ENCODE measurements at regions not wholly inside any gene's neighbourhood (a gene's known extent, or its start where the extent isn't known, plus 50 kb on each side); places are given as distances from the start of the nearest gene placed in this dataset.

- no peak for DNase-seq
Observed at GRCh38 chr1:50292276-50292675, 131.0 kb downstream of the DMRTA2 start.

- DNase-seq, result no peak
Observed at GRCh38 chr1:50289495-50289894, 133.7 kb downstream of the DMRTA2 start.

GRCh38 chr1:50285994-50286393 is 137.2 kb downstream of the DMRTA2 start:
- DNase-seq, result no peak

GRCh38 chr1:50279622-50280330 is 143.5 kb downstream of the DMRTA2 start:
- DNase-seq, result peak; percentile 69

- no peak for DNase-seq
Observed at GRCh38 chr1:50278961-50279360, 144.3 kb downstream of the DMRTA2 start.

GRCh38 chr1:50278410-50278809 is 144.8 kb downstream of the DMRTA2 start:
- no peak for DNase-seq

- no peak for DNase-seq
Observed at GRCh38 chr1:50275566-50275965, 147.7 kb downstream of the DMRTA2 start.

- DNase-seq, result no peak
Observed at GRCh38 chr1:50272912-50273311, 150.3 kb downstream of the DMRTA2 start.

- peak; percentile 71 for DNase-seq
Observed at GRCh38 chr1:50271968-50272578, 151.2 kb downstream of the DMRTA2 start.

GRCh38 chr1:50271337-50271736 is 151.9 kb downstream of the DMRTA2 start:
- no peak for DNase-seq

GRCh38 chr1:50270926-50271325 is 152.3 kb downstream of the DMRTA2 start:
- DNase-seq, result no peak

GRCh38 chr1:50268049-50268448 is 155.2 kb downstream of the DMRTA2 start:
- DNase-seq, result peak; percentile 60

GRCh38 chr1:50266509-50266908 is 156.7 kb downstream of the DMRTA2 start:
- no peak for DNase-seq

GRCh38 chr1:50265790-50266314 is 157.1 kb downstream of the ELAVL4 start:
- no peak for DNase-seq

- DNase-seq, result no peak
Observed at GRCh38 chr1:50264590-50264989, 155.9 kb downstream of the ELAVL4 start.

- DNase-seq, result peak; percentile 64
Observed at GRCh38 chr1:50262436-50262835, 153.7 kb downstream of the ELAVL4 start.

GRCh38 chr1:50261951-50262350 is 153.2 kb downstream of the ELAVL4 start:
- DNase-seq, result no peak

- DNase-seq, result peak; percentile 79
Observed at GRCh38 chr1:50257940-50258685, 149.4 kb downstream of the ELAVL4 start.

GRCh38 chr1:50257029-50257428 is 148.3 kb downstream of the ELAVL4 start:
- no peak for DNase-seq
